Activated CD4-positive, alpha-beta T cell treated with anti-CD3 and anti-CD28 coated beads, Interleukin-2, amount 10 ng/mL, durations not matched to agents 7 days and 5 days (primary cell): ENCODE measurements at regions not wholly inside any gene's neighbourhood (a gene's known extent, or its start where the extent isn't known, plus 50 kb on each side); places are given as distances from the start of the nearest gene placed in this dataset.
"Not testable (repeated sequence)": the region's sequence is repeated elsewhere in the genome, so short reads cannot be mapped to it uniquely, and the experiment has no call there.

Source experiments
- CTCF ChIA-PET: fragments of 350-600 bp; sonication (Branson Sonifier 250); formaldehyde crosslinking; loops from one replicate; lab custom pipeline; 2021; ENCODE audit warnings: antibody characterized with exemption; lab: Charles Lee
- POLR2A ChIA-PET: fragments of 350-600 bp; sonication (Branson Sonifier 250); formaldehyde crosslinking; loops from one replicate; lab custom pipeline; 2021; ENCODE audit warnings: antibody characterized with exemption; lab: Charles Lee
- DNase-seq: peaks from one replicate; pipeline ENCODE4 v3.0.0-alpha.2; 2020
- H3K27ac Mint-ChIP-seq: one replicate; pipeline ENCODE4 v1.8.0; 2021; ENCODE audit warnings: mild to moderate bottlenecking, moderate library complexity, mixed read lengths
- H3K27me3 Mint-ChIP-seq: one replicate; pipeline ENCODE4 v1.8.0; 2021; ENCODE audit warnings: mixed read lengths
- H3K36me3 Mint-ChIP-seq: one replicate; pipeline ENCODE4 v1.8.0; 2021; ENCODE audit warnings: low read depth, mixed read lengths
- H3K4me1 Mint-ChIP-seq: one replicate; pipeline ENCODE4 v1.8.0; 2021; ENCODE audit warnings: mixed read lengths
- H3K4me3 Mint-ChIP-seq: one replicate; pipeline ENCODE4 v1.8.0; 2021; ENCODE audit warnings: mild to moderate bottlenecking, moderate library complexity, mixed read lengths
- H3K9me3 Mint-ChIP-seq: one replicate; pipeline ENCODE4 v1.8.0; 2021; ENCODE audit warnings: mixed read lengths

DNA sequence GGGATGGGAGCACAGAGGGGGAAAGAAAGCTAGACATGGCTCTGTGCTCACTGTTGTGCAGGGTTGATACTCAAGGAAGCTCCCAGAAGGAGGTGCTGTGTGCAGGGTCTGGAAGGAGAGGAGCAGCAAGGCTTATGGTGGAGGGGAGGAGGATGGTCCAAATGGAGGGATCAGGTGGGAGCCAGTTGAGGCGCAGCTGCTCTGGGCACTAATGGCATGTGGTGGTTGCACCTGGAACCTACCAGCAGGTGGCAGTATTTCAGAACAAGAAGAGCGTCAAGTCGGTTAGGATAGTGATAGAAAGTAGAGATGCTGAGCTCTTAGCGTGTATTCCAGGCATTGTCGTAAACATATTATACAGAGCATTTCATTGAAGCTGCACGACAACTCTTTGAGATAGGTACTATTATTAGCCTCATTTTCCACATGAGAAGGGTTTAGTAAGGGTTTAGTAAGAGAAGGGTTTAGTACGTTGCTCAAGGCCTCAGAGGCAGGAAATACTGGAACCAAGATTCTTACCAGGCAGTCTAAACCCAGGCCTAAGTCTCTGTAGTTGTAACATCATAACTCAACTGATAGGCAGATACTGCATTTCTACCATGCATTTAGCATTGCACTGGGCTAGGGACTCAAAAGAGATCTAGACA is 223.7 kb downstream of the CYP26B1 start:
- Mint-ChIP-seq H3K9me3 (no peaks in the 10 kb centered on the region), H3K4me1 (no peaks in the 10 kb centered on the region), H3K36me3 (no peaks in the 10 kb centered on the region), H3K27me3 (no peaks in the 10 kb centered on the region), H3K4me3 (no peak overlapping the region), H3K27ac (no peak overlapping the region)
- ChIA-PET CTCF (interaction anchor here (0.6 to 1.5 kb wide), 5 partner anchors 9 to 820 kb away, joined by 3 to 4 read pairs (median 3); no protein-coding TSS in a partner anchor), POLR2A (no interaction called here)
- peak; percentile 66 for DNase-seq

DNA sequence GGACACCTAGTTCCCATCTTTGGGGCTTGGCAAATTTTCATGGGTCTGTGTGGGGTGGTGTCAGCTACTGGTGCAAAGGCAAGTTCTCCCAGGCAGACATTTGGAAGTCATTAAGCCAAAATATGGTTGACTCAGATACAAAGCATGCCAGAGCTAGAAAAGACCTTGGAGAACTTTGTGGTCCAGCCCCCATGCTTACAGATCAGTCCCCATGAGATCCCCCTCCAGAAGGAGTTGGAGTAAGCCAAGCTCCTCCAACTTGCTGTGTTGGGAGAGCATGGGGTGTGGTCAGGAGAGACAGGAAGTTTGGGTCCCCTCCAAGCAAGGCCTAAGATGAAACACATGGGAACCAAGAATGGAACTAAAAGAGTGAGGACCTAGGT is 224.5 kb downstream of the CYP26B1 start:
- POLR2A ChIA-PET: no interaction called here

GRCh38 chr2:71922499-71923142 is 225.0 kb downstream of the CYP26B1 start:
- Mint-ChIP-seq H3K27ac (no peak overlapping the region), H3K9me3 (no peaks in the 10 kb centered on the region), H3K36me3 (no peaks in the 10 kb centered on the region), H3K4me1 (no peaks in the 10 kb centered on the region), H3K27me3 (peaks cover 8% of the 10 kb centered on the region), H3K4me3 (no peak overlapping the region)
- ChIA-PET POLR2A (no interaction called here), CTCF (interaction anchor here (1.0 kb wide), 1 partner anchor 228 kb away, joined by 3 read pairs; no protein-coding TSS in a partner anchor)
- DNase-seq: no peak

More for the DNA sequence above, 224.5 kb downstream of the CYP26B1 start:
- H3K4me3 Mint-ChIP-seq: no peak overlapping the region
- H3K4me1 Mint-ChIP-seq: no peaks in the 10 kb centered on the region
- no peak for DNase-seq
- H3K27ac Mint-ChIP-seq: no peak overlapping the region
- CTCF ChIA-PET: interaction anchor here (0.8 to 1.0 kb wide), 2 partner anchors 227 to 821 kb away, joined by 3 read pairs; no protein-coding TSS in a partner anchor
- H3K36me3 Mint-ChIP-seq: no peaks in the 10 kb centered on the region
- H3K9me3 Mint-ChIP-seq: no peaks in the 10 kb centered on the region
- peaks cover 4% of the 10 kb centered on the region for H3K27me3 Mint-ChIP-seq

DNA sequence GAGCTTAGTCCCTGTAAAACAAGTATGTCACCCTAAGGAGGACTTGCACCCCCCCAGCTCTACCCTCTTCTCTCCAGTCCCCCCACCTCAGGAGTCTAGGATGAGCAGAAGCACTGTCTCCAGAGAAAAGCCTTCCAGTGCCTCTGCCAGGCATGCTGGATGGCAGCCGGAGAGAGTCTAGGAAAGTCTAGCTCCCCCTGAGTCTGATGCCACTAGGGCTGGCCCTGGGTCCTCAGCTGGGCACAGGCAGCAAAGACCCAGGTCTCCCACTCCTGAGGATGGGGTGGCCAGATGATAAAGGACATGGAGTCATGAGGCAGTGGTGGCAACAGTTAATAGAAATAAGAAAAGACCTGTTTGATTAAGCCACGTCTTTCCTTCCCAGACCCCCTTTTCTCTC is 225.6 kb downstream of the CYP26B1 start:
- Mint-ChIP-seq H3K4me3 (no peak overlapping the region), H3K27me3 (peaks cover 9% of the 10 kb centered on the region), H3K36me3 (no peaks in the 10 kb centered on the region), H3K4me1 (no peaks in the 10 kb centered on the region), H3K27ac (no peak overlapping the region), H3K9me3 (no peaks in the 10 kb centered on the region)
- ChIA-PET CTCF (interaction anchor here (1.0 kb wide), 1 partner anchor 228 kb away, joined by 3 read pairs; no protein-coding TSS in a partner anchor), POLR2A (no interaction called here)
- no peak for DNase-seq

- H3K36me3 Mint-ChIP-seq, H3K27ac Mint-ChIP-seq, H3K9me3 Mint-ChIP-seq, POLR2A ChIA-PET, DNase-seq, H3K4me3 Mint-ChIP-seq, H3K4me1 Mint-ChIP-seq: not testable (repeated sequence)
- CTCF ChIA-PET: interaction anchor here (0.6 kb wide), 1 partner anchor 206 kb away, joined by 3 read pairs; no protein-coding TSS in a partner anchor
- H3K27me3 Mint-ChIP-seq: peaks cover 11% of the 10 kb centered on the region
Measured at GRCh38 chr2:71920819-71921218, 226.8 kb downstream of the CYP26B1 start.

- H3K4me3 Mint-ChIP-seq: no peak overlapping the region
- ChIA-PET CTCF (no interaction called here), POLR2A (no interaction called here)
- peaks cover 11% of the 10 kb centered on the region for H3K27me3 Mint-ChIP-seq
- H3K27ac Mint-ChIP-seq: no peak overlapping the region
- no peaks in the 10 kb centered on the region for H3K36me3 Mint-ChIP-seq
- no peak for DNase-seq
- H3K9me3 Mint-ChIP-seq: no peaks in the 10 kb centered on the region
- H3K4me1 Mint-ChIP-seq: no peaks in the 10 kb centered on the region
Measured at GRCh38 chr2:71919708-71920107, 228.0 kb downstream of the CYP26B1 start.

DNA sequence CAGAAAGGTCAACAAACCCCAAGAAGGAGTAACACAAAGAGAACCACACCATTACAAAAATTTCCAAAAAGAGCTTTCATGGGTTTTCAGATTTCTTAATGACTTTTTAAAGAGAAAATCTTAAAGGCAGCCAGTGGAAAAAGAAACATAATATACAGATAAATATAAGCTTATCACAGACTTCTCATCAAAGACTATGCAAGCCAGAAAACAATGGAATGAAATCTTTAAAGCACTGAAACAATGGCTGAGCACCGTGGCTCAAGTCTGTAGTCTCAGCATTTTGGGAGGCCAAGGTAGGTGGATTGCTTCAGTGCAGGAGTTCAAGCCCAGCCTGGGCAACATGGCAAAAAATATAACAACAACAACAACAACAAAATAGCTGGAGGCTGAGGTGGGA is 237.4 kb downstream of the CYP26B1 start:
- no peaks in the 10 kb centered on the region for H3K36me3 Mint-ChIP-seq
- no peak overlapping the region for H3K27ac Mint-ChIP-seq
- DNase-seq: no peak
- POLR2A ChIA-PET: no interaction called here
- no peak overlapping the region for H3K4me3 Mint-ChIP-seq
- H3K9me3 Mint-ChIP-seq: peaks cover 3% of the 10 kb centered on the region
- H3K4me1 Mint-ChIP-seq: no peaks in the 10 kb centered on the region
- H3K27me3 Mint-ChIP-seq: peaks cover 12% of the 10 kb centered on the region
- CTCF ChIA-PET: no interaction called here

DNA sequence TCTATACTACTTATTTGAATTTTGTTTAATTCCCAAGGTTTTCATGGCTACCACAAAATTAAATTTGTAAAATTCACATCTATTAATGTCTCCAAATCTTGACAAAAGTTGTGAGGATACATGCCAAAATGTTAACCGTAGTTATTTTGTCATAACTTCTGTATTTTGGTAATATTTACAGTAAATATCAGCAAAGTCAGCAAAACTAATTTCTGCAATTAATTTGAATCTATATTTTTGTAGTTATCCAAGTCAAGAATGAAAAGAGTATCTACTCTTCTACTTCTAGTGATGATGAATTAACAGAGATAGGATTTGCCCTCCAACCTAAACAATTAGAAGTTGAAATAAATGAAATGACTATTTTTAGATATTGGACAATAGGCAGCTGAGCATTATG is 238.9 kb downstream of the CYP26B1 start:
- H3K27ac Mint-ChIP-seq: no peak overlapping the region
- peaks cover 3% of the 10 kb centered on the region for H3K9me3 Mint-ChIP-seq
- H3K4me1 Mint-ChIP-seq: no peaks in the 10 kb centered on the region
- no peak overlapping the region for H3K4me3 Mint-ChIP-seq
- no peak for DNase-seq
- peaks cover 12% of the 10 kb centered on the region for H3K27me3 Mint-ChIP-seq
- CTCF ChIA-PET: interaction anchor here (0.6 kb wide), 2 partner anchors 300 to 640 kb away, joined by 4 to 5 read pairs; no protein-coding TSS in a partner anchor
- no peaks in the 10 kb centered on the region for H3K36me3 Mint-ChIP-seq
- POLR2A ChIA-PET: no interaction called here

- ChIA-PET POLR2A (no interaction called here), CTCF (no interaction called here)
- Mint-ChIP-seq H3K4me1 (no peaks in the 10 kb centered on the region), H3K27ac (no peak overlapping the region), H3K36me3 (no peaks in the 10 kb centered on the region), H3K27me3 (peaks cover 13% of the 10 kb centered on the region), H3K9me3 (peaks cover 3% of the 10 kb centered on the region), H3K4me3 (no peak overlapping the region)
- no peak for DNase-seq
Measured at GRCh38 chr2:71907503-71907902, 240.2 kb downstream of the CYP26B1 start.

DNA sequence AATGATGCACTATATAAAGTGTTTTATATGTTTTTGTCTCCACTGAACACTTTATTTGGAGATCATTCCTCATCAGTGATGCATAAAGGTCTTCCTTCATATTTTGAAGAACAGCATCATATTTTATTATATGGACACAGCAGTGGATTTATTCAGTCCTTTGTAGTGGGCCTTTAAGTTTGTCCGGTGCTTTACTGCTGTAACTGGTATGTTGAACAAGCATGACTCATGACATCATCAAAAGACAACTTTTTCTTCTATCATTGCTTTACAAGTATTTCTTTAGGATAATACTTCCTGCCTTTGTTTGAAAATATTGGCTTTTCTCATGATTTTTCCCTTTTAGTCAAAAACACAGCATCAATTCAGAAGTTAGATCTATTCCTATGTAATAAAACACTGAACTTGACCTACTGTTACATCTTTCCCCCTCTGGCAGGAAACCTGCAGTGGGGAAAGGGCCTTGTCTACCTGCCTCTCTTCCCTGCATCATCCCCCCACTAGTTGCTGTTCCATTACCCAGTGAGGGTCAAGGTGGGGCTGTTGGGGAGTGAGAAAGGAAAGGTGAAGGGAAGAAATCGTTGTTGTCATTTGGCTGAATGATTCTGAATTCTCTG is 241.2 kb downstream of the CYP26B1 start:
- no peak overlapping the region for H3K27ac Mint-ChIP-seq
- CTCF ChIA-PET: no interaction called here
- H3K27me3 Mint-ChIP-seq: peaks cover 16% of the 10 kb centered on the region
- H3K4me3 Mint-ChIP-seq: no peak overlapping the region
- H3K9me3 Mint-ChIP-seq: peaks cover 3% of the 10 kb centered on the region
- H3K36me3 Mint-ChIP-seq: no peaks in the 10 kb centered on the region
- no peak for DNase-seq
- H3K4me1 Mint-ChIP-seq: no peaks in the 10 kb centered on the region
- POLR2A ChIA-PET: no interaction called here

DNA sequence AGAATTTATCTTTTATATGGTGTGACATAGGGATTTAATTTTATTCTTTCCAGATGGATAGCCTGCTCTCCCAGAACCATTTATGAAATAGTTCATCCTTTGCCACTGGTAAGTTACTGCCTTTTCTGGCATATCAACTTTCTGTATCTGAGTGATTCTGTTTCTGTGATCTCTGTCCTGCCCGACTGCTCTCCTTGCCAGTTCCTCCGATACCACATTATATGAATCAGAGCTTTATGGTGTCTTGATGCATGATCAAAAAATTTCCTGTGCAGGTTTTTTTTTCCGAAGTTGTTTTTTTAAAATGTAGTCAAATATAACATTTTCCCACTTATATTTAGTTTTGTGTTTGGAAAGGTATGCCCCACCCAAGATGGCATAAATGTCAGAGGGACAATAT is 242.5 kb downstream of the CYP26B1 start:
- ChIA-PET POLR2A (no interaction called here), CTCF (no interaction called here)
- Mint-ChIP-seq H3K27me3 (peaks cover 16% of the 10 kb centered on the region), H3K36me3 (no peaks in the 10 kb centered on the region), H3K9me3 (peaks cover 3% of the 10 kb centered on the region), H3K27ac (no peak overlapping the region), H3K4me1 (no peaks in the 10 kb centered on the region), H3K4me3 (no peak overlapping the region)
- DNase-seq: no peak

DNA sequence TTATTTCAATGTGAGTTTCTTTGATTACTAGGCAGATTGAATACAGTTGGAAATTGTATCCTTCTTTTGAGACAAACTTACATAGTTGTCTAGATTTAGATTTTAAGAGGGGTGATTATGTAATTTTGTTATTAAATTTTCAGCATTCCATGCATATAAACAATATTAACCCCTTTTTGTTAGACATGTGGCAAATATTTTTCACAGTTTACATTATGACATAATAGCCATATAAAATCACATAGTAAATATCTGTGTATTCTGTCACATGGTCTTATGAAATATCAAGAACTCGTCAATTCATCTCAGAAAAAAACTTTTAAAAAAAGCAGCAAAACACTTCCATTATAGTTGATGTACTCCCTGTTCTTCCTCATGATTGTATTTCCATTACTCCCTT is 243.8 kb downstream of the CYP26B1 start:
- CTCF ChIA-PET: no interaction called here
- Mint-ChIP-seq H3K4me1 (no peaks in the 10 kb centered on the region), H3K9me3 (no peaks in the 10 kb centered on the region), H3K27ac (no peak overlapping the region), H3K4me3 (no peak overlapping the region), H3K27me3 (peaks cover 16% of the 10 kb centered on the region), H3K36me3 (no peaks in the 10 kb centered on the region)
- DNase-seq: no peak
- POLR2A ChIA-PET: no interaction called here

DNA sequence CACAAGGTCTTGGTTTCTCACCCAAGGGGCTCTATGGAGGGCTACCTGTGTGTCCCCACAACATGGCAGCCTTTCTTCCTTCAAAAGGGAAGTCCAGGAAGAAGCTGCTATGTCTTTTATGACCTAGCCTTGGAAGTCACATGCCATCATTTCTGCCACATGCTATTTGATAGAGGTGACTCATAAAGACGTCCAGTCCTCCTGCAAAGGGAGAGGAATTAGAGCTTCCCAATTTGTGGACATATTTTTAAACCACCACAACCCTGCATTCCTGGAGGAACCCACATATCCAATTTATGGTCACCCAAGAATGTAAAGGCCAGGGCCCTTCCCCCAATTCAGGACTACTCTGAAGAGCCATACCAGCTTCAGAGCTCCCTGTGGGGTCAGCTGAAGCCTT is 246.2 kb downstream of the CYP26B1 start:
- Mint-ChIP-seq H3K4me3 (no peak overlapping the region), H3K27ac (no peak overlapping the region), H3K4me1 (no peaks in the 10 kb centered on the region), H3K9me3 (no peaks in the 10 kb centered on the region), H3K36me3 (no peaks in the 10 kb centered on the region), H3K27me3 (peaks cover 8% of the 10 kb centered on the region)
- ChIA-PET CTCF (no interaction called here), POLR2A (no interaction called here)
- DNase-seq: no peak
